Activated T-cell treated with anti-CD3 and anti-CD28 coated beads, Interleukin-2, amount 50 U/mL, for 24 hours (primary cell): ENCODE measurements at regions not wholly inside any gene's neighbourhood (a gene's known extent, or its start where the extent isn't known, plus 50 kb on each side); places are given as distances from the start of the nearest gene placed in this dataset.

Experiments used
- DNase-seq: peaks from one replicate; pipeline ENCODE4 v3.0.0-alpha.2; 2020
- H3K27ac Mint-ChIP-seq: 2 replicates; pipeline ENCODE4 v1.8.0; 2020; ENCODE audit warnings: mild to moderate bottlenecking, mixed read lengths
- H3K27me3 Mint-ChIP-seq: 2 replicates; pipeline ENCODE4 v1.8.0; 2020; ENCODE audit warnings: mixed read lengths
- H3K36me3 Mint-ChIP-seq: 2 replicates; pipeline ENCODE4 v1.8.0; 2020; ENCODE audit warnings: low read depth, mixed read lengths
- H3K4me1 Mint-ChIP-seq: 2 replicates; pipeline ENCODE4 v1.8.0; 2020; ENCODE audit warnings: low read depth, mixed read lengths
- H3K4me3 Mint-ChIP-seq: 2 replicates; pipeline ENCODE4 v1.8.0; 2020; ENCODE audit warnings: mild to moderate bottlenecking, moderate library complexity, mixed read lengths
- H3K9me3 Mint-ChIP-seq: 2 replicates; pipeline ENCODE4 v1.8.0; 2020; ENCODE audit warnings: mixed read lengths

GRCh38 chr2:56718413-56718812, 534.6 kb downstream of the CCDC85A start:
- peaks cover 27% of the 10 kb centered on the region for H3K9me3 Mint-ChIP-seq
- H3K4me3 Mint-ChIP-seq, result no peak overlapping the region
- H3K4me1 Mint-ChIP-seq, result no peaks in the 10 kb centered on the region
- no peak overlapping the region for H3K27ac Mint-ChIP-seq
- H3K36me3 Mint-ChIP-seq, result no peaks in the 10 kb centered on the region
- H3K27me3 Mint-ChIP-seq, result no peaks in the 10 kb centered on the region
- DNase-seq, result no peak

- no peak for DNase-seq
- no peak overlapping the region for H3K4me3 Mint-ChIP-seq
- H3K27me3 Mint-ChIP-seq, result no peaks in the 10 kb centered on the region
- peaks cover 19% of the 10 kb centered on the region for H3K9me3 Mint-ChIP-seq
- no peak overlapping the region for H3K27ac Mint-ChIP-seq
- no peaks in the 10 kb centered on the region for H3K4me1 Mint-ChIP-seq
- H3K36me3 Mint-ChIP-seq, result no peaks in the 10 kb centered on the region
Measured at GRCh38 chr2:56729212-56729611, 545.4 kb downstream of the CCDC85A start.

GRCh38 chr2:56732946-56733345, 549.2 kb downstream of the CCDC85A start:
- Mint-ChIP-seq H3K4me3 (no peak overlapping the region), H3K9me3 (peaks cover 29% of the 10 kb centered on the region)

GRCh38 chr2:56739413-56739812, 555.6 kb downstream of the CCDC85A start:
- DNase-seq, result no peak
- Mint-ChIP-seq H3K36me3 (no peaks in the 10 kb centered on the region), H3K9me3 (peaks cover 19% of the 10 kb centered on the region), H3K27me3 (no peaks in the 10 kb centered on the region), H3K27ac (no peak overlapping the region), H3K4me3 (no peak overlapping the region), H3K4me1 (no peaks in the 10 kb centered on the region)

More at GRCh38 chr2:56732946-56733345, 549.2 kb downstream of the CCDC85A start:
- no peak overlapping the region for H3K27ac Mint-ChIP-seq
- no peak for DNase-seq
- no peaks in the 10 kb centered on the region for H3K27me3 Mint-ChIP-seq
- no peaks in the 10 kb centered on the region for H3K36me3 Mint-ChIP-seq
- H3K4me1 Mint-ChIP-seq, result no peaks in the 10 kb centered on the region

- Mint-ChIP-seq H3K4me3 (no peak overlapping the region), H3K9me3 (peaks cover 14% of the 10 kb centered on the region)
- no peak for DNase-seq
Measured at GRCh38 chr2:56741601-56742102, 557.9 kb downstream of the CCDC85A start.

GRCh38 chr2:56743807-56744206, 560.0 kb downstream of the CCDC85A start:
- no peaks in the 10 kb centered on the region for H3K27me3 Mint-ChIP-seq
- no peak for DNase-seq
- no peak overlapping the region for H3K27ac Mint-ChIP-seq
- H3K36me3 Mint-ChIP-seq, result no peaks in the 10 kb centered on the region
- H3K9me3 Mint-ChIP-seq, result peaks cover 10% of the 10 kb centered on the region
- H3K4me3 Mint-ChIP-seq, result no peak overlapping the region
- no peaks in the 10 kb centered on the region for H3K4me1 Mint-ChIP-seq

More at GRCh38 chr2:56741601-56742102, 557.9 kb downstream of the CCDC85A start:
- no peaks in the 10 kb centered on the region for H3K27me3 Mint-ChIP-seq
- no peaks in the 10 kb centered on the region for H3K4me1 Mint-ChIP-seq
- H3K36me3 Mint-ChIP-seq, result no peaks in the 10 kb centered on the region
- no peak overlapping the region for H3K27ac Mint-ChIP-seq

- Mint-ChIP-seq H3K27me3 (no peaks in the 10 kb centered on the region), H3K4me1 (no peaks in the 10 kb centered on the region), H3K27ac (no peak overlapping the region), H3K4me3 (no peak overlapping the region), H3K36me3 (no peaks in the 10 kb centered on the region), H3K9me3 (peaks cover 4% of the 10 kb centered on the region)
- no peak for DNase-seq
Measured at GRCh38 chr2:56749152-56749752, 565.5 kb downstream of the CCDC85A start.

GRCh38 chr2:56753182-56753581, 569.4 kb downstream of the CCDC85A start:
- DNase-seq, result no peak
- Mint-ChIP-seq H3K36me3 (no peaks in the 10 kb centered on the region), H3K4me1 (no peaks in the 10 kb centered on the region)

GRCh38 chr2:56754066-56754615, 570.4 kb downstream of the CCDC85A start:
- Mint-ChIP-seq H3K36me3 (no peaks in the 10 kb centered on the region), H3K27ac (no peak overlapping the region), H3K4me1 (no peaks in the 10 kb centered on the region), H3K4me3 (no peak overlapping the region), H3K9me3 (peaks cover 7% of the 10 kb centered on the region), H3K27me3 (no peaks in the 10 kb centered on the region)
- no peak for DNase-seq

More at GRCh38 chr2:56753182-56753581, 569.4 kb downstream of the CCDC85A start:
- Mint-ChIP-seq H3K27me3 (no peaks in the 10 kb centered on the region), H3K4me3 (no peak overlapping the region), H3K9me3 (peaks cover 6% of the 10 kb centered on the region), H3K27ac (no peak overlapping the region)

GRCh38 chr2:56754627-56755026, 570.8 kb downstream of the CCDC85A start:
- H3K4me3 Mint-ChIP-seq, result no peak overlapping the region
- no peak for DNase-seq
- H3K27me3 Mint-ChIP-seq, result no peaks in the 10 kb centered on the region
- H3K4me1 Mint-ChIP-seq, result no peaks in the 10 kb centered on the region
- H3K36me3 Mint-ChIP-seq, result no peaks in the 10 kb centered on the region
- H3K27ac Mint-ChIP-seq, result no peak overlapping the region
- H3K9me3 Mint-ChIP-seq, result peaks cover 7% of the 10 kb centered on the region

GRCh38 chr2:56757884-56758545, 574.2 kb downstream of the CCDC85A start:
- no peaks in the 10 kb centered on the region for H3K36me3 Mint-ChIP-seq
- H3K27me3 Mint-ChIP-seq, result no peaks in the 10 kb centered on the region
- no peak overlapping the region for H3K27ac Mint-ChIP-seq
- H3K4me1 Mint-ChIP-seq, result no peaks in the 10 kb centered on the region
- peaks cover 13% of the 10 kb centered on the region for H3K9me3 Mint-ChIP-seq
- no peak for DNase-seq
- H3K4me3 Mint-ChIP-seq, result no peak overlapping the region

GRCh38 chr2:56763683-56764082, 579.9 kb downstream of the CCDC85A start:
- Mint-ChIP-seq H3K9me3 (peaks cover 23% of the 10 kb centered on the region), H3K4me1 (no peaks in the 10 kb centered on the region), H3K27me3 (no peaks in the 10 kb centered on the region), H3K27ac (no peak overlapping the region), H3K4me3 (no peak overlapping the region), H3K36me3 (no peaks in the 10 kb centered on the region)
- no peak for DNase-seq

- Mint-ChIP-seq H3K4me3 (no peak overlapping the region), H3K27ac (no peak overlapping the region)
Measured at GRCh38 chr2:56768973-56769372, 585.2 kb downstream of the CCDC85A start.

GRCh38 chr2:56770490-56770889, 586.7 kb downstream of the CCDC85A start:
- DNase-seq, result no peak

More at GRCh38 chr2:56768973-56769372, 585.2 kb downstream of the CCDC85A start:
- Mint-ChIP-seq H3K36me3 (no peaks in the 10 kb centered on the region), H3K27me3 (no peaks in the 10 kb centered on the region), H3K4me1 (no peaks in the 10 kb centered on the region), H3K9me3 (peaks cover 27% of the 10 kb centered on the region)
- DNase-seq, result no peak

GRCh38 chr2:56784046-56784445, 600.3 kb downstream of the CCDC85A start:
- Mint-ChIP-seq H3K9me3 (peaks cover 13% of the 10 kb centered on the region), H3K27me3 (no peaks in the 10 kb centered on the region), H3K36me3 (no peaks in the 10 kb centered on the region), H3K4me1 (no peaks in the 10 kb centered on the region), H3K27ac (no peak overlapping the region), H3K4me3 (no peak overlapping the region)
- no peak for DNase-seq

More at GRCh38 chr2:56770490-56770889, 586.7 kb downstream of the CCDC85A start:
- no peak overlapping the region for H3K4me3 Mint-ChIP-seq
- H3K36me3 Mint-ChIP-seq, result no peaks in the 10 kb centered on the region
- H3K4me1 Mint-ChIP-seq, result no peaks in the 10 kb centered on the region
- no peaks in the 10 kb centered on the region for H3K27me3 Mint-ChIP-seq
- peaks cover 25% of the 10 kb centered on the region for H3K9me3 Mint-ChIP-seq
- H3K27ac Mint-ChIP-seq, result no peak overlapping the region
